ENCODE measurements at regions not wholly inside any gene's neighbourhood (a gene's known extent, or its start where the extent isn't known, plus 50 kb on each side); places are given as distances from the start of the nearest gene placed in this dataset.

DNA sequence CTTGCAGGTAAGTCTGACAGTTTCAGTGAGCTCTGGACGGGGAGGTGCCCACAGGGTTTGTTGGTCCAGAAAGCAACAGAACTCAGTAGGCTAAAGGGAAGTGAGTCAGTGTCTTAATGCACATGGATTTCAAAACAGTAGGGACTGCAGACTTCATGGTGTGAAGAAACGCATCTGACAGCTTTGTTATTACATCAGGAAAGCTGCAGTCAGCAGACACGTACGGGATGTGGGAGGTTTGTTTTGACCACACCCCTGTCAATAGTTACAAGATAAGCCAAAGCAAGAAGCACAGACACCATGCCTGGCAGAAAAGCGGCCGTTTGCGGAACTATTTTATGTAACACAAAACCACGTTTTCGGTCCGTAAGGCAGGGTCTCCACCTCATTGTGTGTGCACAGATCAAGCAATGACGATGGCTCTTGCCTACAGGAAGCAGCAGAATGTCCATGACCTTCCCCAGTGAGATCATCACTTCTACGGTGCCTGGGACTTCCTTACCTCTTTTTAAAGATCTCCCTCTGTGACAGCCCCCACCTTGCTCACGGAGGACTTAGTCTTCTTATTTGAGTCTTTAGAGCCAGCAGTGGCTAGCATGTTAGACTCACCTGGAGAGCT, 58.2 kb upstream of the FTH1 start:
- TF ChIP-seq SP1 (IDR thresholded peaks at IDR 0.05): peak; percentile 68
- TF ChIP-seq NR2F2 (IDR thresholded peaks at IDR 0.05): no peak
- TF ChIP-seq, protein P1, sequence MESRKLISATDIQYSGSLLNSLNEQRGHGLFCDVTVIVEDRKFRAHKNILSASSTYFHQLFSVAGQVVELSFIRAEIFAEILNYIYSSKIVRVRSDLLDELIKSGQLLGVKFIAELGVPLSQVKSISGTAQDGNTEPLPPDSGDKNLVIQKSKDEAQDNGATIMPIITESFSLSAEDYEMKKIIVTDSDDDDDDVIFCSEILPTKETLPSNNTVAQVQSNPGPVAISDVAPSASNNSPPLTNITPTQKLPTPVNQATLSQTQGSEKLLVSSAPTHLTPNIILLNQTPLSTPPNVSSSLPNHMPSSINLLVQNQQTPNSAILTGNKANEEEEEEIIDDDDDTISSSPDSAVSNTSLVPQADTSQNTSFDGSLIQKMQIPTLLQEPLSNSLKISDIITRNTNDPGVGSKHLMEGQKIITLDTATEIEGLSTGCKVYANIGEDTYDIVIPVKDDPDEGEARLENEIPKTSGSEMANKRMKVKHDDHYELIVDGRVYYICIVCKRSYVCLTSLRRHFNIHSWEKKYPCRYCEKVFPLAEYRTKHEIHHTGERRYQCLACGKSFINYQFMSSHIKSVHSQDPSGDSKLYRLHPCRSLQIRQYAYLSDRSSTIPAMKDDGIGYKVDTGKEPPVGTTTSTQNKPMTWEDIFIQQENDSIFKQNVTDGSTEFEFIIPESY (IDR thresholded peaks at IDR 0.05): peak; percentile 66
- TF ChIP-seq, protein P2, sequence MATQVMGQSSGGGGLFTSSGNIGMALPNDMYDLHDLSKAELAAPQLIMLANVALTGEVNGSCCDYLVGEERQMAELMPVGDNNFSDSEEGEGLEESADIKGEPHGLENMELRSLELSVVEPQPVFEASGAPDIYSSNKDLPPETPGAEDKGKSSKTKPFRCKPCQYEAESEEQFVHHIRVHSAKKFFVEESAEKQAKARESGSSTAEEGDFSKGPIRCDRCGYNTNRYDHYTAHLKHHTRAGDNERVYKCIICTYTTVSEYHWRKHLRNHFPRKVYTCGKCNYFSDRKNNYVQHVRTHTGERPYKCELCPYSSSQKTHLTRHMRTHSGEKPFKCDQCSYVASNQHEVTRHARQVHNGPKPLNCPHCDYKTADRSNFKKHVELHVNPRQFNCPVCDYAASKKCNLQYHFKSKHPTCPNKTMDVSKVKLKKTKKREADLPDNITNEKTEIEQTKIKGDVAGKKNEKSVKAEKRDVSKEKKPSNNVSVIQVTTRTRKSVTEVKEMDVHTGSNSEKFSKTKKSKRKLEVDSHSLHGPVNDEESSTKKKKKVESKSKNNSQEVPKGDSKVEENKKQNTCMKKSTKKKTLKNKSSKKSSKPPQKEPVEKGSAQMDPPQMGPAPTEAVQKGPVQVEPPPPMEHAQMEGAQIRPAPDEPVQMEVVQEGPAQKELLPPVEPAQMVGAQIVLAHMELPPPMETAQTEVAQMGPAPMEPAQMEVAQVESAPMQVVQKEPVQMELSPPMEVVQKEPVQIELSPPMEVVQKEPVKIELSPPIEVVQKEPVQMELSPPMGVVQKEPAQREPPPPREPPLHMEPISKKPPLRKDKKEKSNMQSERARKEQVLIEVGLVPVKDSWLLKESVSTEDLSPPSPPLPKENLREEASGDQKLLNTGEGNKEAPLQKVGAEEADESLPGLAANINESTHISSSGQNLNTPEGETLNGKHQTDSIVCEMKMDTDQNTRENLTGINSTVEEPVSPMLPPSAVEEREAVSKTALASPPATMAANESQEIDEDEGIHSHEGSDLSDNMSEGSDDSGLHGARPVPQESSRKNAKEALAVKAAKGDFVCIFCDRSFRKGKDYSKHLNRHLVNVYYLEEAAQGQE (IDR thresholded peaks at IDR 0.05): peak; percentile 42
- TF ChIP-seq HNF4A (conservative IDR thresholded peaks at IDR 0.05): peak; percentile 12 to 57
- TF ChIP-seq GABPA (IDR thresholded peaks at IDR 0.05 in 1 of 2, conservative IDR thresholded peaks at IDR 0.05 in 1 of 2): peak in 1 of 2 donors; percentile 44
- TF ChIP-seq, protein P3, sequence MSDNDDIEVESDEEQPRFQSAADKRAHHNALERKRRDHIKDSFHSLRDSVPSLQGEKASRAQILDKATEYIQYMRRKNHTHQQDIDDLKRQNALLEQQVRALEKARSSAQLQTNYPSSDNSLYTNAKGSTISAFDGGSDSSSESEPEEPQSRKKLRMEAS (IDR thresholded peaks at IDR 0.05): peak; percentile 88
- no peak for TF ChIP-seq TAF1 (conservative IDR thresholded peaks at IDR 0.05)
- TF ChIP-seq FOXA2 (IDR thresholded peaks at IDR 0.05): no peak
- peak; percentile 50 for TF ChIP-seq FOXA1 (IDR thresholded peaks at IDR 0.05)
- peak in 1 of 2 donors; percentile 57 for TF ChIP-seq RAD21 (IDR thresholded peaks at IDR 0.05)
- peak; percentile 66 for TF ChIP-seq YY1 (IDR thresholded peaks at IDR 0.05)
- TF ChIP-seq JUND (IDR thresholded peaks at IDR 0.05): peak; percentile 50 to 85
- peak; percentile 69 to 76 for TF ChIP-seq RXRA (IDR thresholded peaks at IDR 0.05)
- no peak for TF ChIP-seq CTCF (IDR thresholded peaks at IDR 0.05; ENCODE audit: low read depth, low read length, missing input control)
- TF ChIP-seq, protein P4, sequence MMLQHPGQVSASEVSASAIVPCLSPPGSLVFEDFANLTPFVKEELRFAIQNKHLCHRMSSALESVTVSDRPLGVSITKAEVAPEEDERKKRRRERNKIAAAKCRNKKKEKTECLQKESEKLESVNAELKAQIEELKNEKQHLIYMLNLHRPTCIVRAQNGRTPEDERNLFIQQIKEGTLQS (IDR thresholded peaks at IDR 0.05): no peak
- TF ChIP-seq EGR1 (IDR thresholded peaks at IDR 0.05; ENCODE audit: low read depth in 2 of 2): peak in 1 of 2 donors; percentile 47
- no peak for TF ChIP-seq HNF4G (IDR thresholded peaks at IDR 0.05)
- 16% methylated on average over 13 of the region's 13 CpGs for WGBS
- peaks cover 0 to 2% (median 0%) of the 10 kb centered on the region in 4 donors for H3K9me3 ChIP-seq (ENCODE audit: control insufficient read depth in 4 of 4, low read length in 3 of 4)
- H3K4me1 ChIP-seq (ENCODE audit: control insufficient read depth in 4 of 4, insufficient read depth in 4 of 4, low read length in 3 of 4): peaks cover 0 to 7% (median 2%) of the 10 kb centered on the region in 4 donors
- H3K36me3 ChIP-seq (ENCODE audit: control insufficient read depth in 4 of 4, insufficient read depth in 3 of 4, low read depth in 1 of 4, low read length in 3 of 4): no peaks in the 10 kb centered on the region
- no peaks in the 10 kb centered on the region for H3K27me3 ChIP-seq (ENCODE audit: control insufficient read depth in 4 of 4, insufficient read depth in 4 of 4, low read length in 3 of 4)
- DNase-seq (ENCODE audit: low spot score): peak; percentile 61
- H3K27ac ChIP-seq (ENCODE audit: low read depth in 1 of 2, low read length in 2 of 2): peak overlapping the region; percentile 12 to 58
- H3K4me3 ChIP-seq (ENCODE audit: low read depth in 1 of 3, low read length in 3 of 3): no peak overlapping the region
- H3K9ac ChIP-seq (ENCODE audit: low read depth in 1 of 2, low read length in 2 of 2): peak overlapping the region; percentile 14 to 51

Data from liver (tissue), 8 donors.